Esophagus mucosa (tissue), 1 donor: ENCODE measurements at regions not wholly inside any gene's neighbourhood (a gene's known extent, or its start where the extent isn't known, plus 50 kb on each side); places are given as distances from the start of the nearest gene placed in this dataset.
A peak's percentile ranks its signal among the peaks of the same experiment; 100 is the strongest.

Experiments used
- ATAC-seq: fragments of 200-7000 bp; cut with Tn5 transposase; one replicate; pipeline ENCODE4 v1.9.1; 2020
- donor health status: DM: yes; HTN: yes; CAD: no.

DNA sequence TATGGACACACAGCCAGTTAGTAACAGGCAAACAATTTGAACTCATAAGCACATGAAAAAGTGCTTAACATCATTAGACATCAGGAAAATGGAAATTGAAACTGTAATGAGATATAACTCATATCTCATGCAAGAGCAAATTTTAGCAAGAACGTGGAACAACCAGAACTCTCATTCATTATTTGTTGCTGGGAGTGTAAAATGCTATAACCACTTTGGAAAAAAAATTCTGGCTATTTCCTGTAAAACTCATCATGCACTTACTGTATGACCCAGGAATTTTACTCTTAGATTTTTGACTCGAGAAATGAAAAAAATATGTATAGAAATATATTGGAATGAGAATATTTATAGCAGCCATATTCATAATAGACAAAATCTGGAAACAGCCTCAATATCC is 205.7 kb upstream of the PUM3 start:
- no peak for ATAC-seq

DNA sequence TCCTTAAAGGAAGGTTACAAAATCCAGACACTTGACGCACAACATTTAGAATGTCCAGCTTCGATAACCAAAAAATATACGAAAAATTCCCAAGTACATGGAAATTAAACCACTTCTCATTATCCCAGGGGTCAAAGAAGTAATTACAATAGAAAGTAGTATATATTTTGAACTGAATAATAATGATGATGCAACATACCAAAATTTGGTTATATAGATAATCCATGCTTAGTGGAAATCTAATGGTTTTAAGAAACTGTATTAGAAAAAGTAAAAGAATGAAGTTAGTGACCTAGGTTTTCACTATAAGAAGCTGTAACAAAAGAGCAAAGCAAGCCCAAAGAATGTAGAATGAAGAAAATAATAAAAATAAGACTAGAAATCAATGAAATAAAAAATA is 204.0 kb upstream of the PUM3 start:
- ATAC-seq, result no peak

DNA sequence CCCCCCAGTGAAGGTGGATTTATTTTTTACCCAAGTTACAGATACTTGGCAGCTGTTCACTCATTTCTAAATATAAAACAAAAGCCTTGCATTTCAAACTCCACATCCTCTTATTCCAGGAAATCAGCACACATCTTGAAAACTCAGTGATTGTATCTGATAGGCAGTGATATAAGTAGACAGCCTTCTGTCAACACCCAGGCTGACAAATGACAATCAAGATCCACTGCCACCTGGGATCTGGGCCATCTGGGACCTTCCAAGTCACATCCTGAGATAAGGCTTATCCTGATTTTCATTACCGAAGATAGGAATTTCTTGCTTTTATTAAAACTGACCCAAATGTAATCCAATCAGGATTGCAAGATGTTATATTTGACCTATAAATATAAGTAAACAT is 201.3 kb upstream of the PUM3 start:
- ATAC-seq, result no peak

DNA sequence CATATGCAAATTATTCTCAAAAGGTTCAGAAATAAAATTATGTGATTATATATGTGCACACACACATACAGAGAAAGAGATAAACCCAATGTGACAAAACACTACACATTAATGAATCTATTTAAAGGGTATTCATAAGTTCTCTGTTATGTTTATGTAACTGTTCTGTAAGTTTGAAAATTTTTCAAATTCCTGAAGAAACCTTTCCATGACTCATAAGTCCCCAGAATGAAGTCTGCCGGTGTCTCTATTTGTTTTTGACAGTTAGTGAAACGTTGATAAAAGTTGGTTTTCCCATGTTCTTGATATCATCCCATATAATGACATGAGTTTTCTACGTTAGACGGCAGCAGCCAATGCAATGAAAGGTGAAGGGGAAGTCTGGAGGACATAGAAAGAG is 199.5 kb upstream of the PUM3 start:
- no peak for ATAC-seq

DNA sequence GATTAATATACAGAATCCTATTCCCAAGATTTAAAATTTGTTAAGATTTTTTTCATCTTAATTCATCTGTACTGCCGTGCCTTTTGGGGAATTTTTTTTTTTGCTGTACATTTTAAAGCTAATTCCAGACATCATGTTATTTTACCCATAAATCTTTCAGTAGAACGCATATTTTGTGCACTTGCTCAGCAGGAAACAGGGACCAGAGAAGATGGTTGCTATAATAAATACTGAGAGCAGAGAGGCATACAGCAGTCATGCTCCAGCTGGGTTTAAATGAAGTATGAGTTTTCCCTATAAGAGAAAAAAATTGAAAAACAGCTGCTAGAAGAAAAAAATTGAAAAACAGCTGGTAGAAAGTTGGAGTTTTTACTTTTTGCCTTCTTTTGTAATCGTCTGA is 196.9 kb upstream of the PUM3 start:
- ATAC-seq, result no peak

DNA sequence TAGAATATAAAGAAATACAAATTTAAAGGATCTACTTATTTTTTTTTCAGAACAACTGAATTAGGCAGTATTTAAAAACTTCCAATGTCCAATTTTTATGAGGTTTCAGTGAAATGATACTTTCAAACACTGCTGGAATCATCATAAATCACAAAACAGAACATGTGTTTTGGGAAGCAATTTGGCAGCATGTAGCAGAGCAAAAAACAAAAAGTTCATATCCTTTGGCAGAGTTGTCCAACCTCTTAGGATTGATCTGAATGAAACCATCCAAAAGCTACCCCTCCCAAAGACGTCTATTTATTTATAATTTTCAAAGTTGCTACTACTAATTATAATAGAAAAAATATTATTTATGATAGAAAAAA is 192.4 kb upstream of the PUM3 start:
- ATAC-seq, result no peak

DNA sequence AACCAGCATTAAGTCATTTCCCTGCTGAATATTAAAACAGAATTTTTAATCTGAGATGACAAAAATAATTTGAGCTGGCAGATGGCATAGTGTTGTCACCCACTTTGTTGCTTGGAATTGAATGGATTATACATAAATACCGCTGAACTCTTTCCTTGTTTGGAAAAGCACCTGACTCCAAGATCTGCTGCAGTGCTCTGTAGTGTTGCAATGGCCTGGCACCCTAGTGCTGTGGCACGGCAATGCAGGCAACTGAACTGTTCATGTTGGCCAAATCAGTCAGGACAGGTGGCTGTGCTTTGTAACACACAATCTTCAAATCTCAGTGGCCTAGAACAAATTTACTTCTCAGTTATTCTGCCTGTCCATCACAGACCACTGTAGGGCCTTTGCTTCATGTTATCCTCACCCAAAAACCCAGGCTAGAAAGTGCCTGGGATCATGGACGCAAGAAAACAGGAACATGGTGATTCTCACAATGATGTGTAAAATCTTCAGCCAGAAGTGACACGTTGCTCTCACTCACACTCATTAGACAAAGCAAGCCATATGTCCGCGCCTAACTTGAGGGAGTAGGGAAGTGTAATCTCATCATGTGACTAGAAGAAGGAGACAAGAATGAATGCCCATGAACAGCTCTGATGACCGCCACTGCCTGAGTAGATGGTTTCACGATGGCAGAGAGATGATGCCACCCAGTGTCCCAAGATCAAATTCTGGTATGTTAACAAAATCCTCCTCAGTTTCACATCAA is 191.9 kb upstream of the PUM3 start:
- ATAC-seq, result no peak

DNA sequence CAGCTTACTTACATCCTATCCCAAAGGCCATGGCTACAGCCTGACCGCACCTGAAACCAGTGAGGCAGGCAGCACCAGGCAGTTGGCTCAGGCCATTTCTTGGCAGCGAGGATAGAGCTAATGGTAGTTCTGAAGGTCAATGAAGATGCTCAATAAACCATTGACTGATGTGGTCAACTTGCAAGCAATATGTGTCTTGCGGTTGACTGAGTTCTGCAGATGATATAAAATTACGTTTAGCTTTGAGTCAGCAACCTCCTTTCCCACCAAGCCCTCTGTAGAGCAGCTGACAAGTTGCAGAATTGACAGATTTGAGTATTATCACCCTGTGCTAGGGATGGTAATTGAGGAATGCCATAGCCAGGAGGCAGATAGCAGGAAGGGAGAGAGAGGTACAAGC is 189.0 kb upstream of the PUM3 start:
- ATAC-seq, result no peak

DNA sequence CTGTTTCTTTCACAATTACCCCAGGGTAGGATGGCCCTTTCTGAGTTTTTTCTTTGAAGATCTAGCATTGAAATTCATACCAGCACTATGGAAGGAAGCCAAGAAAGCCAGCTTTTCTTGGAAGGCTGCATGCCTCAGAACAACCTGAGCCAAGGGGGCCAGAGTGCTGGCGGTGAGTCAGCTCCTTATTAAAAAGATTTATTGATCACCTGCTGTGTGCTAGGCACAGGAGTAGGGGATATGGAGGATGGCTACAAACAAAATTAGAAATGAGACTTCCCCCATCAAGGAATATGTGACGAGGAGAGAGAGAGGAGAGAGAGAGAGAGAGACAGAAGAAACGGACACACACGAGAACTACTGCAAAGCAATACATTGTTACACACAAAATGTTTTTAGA is 184.6 kb upstream of the PUM3 start:
- no peak for ATAC-seq

DNA sequence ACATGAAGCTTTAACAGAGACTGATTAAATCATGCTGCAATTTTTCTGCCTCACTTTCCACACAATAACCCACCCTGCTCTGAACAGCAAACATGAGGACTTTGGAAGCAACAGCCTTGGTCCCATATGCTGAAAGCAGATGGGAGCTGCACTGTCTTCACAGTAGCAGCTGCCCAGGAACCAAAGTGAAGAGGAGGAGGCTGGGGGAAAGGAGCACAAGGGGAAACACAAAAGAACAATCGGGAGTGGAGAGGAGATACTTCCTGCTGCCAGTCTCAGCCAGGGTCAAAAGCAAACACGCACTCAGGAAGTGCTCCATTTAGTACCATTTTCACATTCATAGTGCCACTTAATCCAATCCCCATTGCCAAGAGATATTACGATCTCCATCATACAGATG is 183.3 kb upstream of the PUM3 start:
- no peak for ATAC-seq

DNA sequence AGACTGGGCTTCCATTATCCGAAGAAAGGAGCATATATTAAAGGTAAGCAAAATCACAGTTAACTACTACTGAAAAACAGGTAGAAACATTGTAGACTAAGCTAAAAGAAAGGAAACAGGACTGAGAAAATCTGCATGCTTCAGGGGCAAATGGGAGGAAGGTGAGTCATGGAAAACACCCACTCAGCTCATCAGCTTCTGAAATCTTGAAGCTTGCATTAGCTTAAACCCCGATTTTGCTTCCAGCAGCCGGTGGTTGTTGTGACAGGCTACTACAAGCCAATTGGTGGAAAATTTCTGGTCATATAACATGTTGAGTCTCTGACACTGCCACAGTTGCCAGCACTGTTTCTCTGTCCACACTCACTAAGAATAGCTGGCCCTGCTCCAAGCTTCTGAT is 179.6 kb upstream of the PUM3 start:
- peak; percentile 20 for ATAC-seq

DNA sequence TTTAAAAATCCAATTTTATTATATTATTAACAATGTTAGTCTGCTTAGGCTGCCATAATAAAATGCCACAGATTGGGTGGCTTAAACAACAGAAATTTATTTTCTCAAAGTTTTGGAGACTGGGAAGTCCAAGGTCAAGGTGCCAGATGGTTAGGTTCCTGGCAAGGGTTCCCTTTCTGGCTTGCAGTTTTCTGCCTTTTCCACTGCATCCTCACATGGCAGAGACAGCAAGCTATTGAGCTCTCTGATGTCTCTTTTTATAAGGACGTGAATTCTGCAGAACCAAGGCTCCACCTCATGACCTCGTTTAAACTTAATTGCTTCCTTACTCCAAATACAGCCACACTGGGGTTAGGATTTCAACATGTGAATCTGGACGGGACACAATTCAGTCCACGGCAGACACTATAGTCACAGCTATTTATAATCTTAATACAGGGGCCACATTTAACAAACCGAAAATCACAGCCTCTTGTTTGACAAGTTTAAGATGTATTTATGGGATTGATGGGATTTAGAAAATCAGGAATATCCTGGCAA is 174.9 kb upstream of the PUM3 start:
- no peak for ATAC-seq

DNA sequence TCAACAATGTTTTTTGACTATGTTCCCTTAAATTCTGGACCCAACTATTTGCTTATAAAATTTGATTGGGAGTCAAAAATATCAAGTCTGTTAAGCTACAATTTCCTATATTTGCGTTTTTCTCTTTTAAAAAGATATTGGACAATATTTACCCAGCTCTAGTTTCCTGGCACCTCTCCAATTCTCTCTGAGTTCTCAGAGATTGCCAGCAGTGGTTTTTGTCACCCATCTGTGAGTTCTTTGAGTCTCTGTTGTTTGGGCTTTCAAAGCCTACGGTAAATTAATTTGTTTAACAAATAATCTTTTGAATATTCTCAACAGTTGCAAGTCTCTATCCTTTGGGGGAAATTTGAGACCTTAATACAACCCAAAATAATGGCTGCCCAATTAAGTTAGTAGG is 174.2 kb upstream of the PUM3 start:
- ATAC-seq, result no peak

DNA sequence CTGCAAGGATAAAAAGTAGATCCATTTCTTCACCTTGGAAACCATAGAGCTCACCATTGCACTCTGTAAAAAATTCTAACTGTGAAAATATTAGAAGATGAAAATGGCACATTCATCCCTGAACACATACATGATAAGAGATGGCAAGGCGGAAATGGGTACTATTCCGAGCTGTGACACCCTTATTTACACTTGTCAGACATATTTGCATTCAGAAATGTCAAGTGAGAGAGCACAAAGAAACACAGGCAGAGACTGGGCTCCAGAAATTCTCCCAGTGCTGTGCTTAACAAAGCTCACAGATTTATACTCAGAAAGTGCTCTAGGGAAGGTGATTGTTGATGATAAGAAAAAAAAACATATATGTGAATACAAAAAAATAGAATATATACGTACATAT is 170.3 kb upstream of the PUM3 start:
- no peak for ATAC-seq

DNA sequence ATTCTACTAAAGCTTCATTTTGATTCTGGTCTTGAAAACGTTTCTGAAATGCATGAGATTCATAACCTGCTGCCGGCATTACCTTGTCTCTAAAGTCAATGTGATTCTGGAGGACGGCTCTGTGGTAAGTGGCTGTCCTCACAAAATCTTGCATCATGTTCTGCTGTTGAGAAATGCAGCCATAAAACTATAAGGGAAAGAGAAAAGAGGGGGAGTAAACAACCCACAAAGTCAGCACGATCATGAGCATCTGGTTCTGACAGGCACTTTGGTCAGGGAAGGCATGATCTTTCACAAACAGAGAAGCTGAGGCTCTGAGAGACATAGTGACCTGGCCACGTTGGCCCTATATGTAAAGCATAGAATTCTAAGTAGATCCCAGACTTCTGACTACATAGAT is 168.9 kb upstream of the PUM3 start:
- ATAC-seq, result no peak

DNA sequence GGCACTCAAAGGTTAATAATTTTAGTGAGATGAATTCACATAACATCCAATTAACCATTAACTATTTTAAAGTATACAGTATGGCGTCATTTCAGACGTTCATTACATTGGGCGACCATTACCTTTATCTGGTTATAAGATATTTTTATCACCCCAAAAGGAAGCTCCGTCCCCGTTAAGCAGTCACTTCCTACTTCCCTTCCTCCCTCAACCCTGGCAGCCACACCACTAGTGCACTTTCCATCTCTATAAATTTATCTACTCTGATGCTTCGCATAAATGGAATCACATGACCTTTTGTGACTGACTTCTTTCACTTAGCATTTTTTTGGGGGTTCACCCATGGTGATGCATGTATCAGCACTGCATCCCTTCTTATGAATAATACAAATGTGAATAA is 168.3 kb upstream of the PUM3 start:
- ATAC-seq, result no peak

DNA sequence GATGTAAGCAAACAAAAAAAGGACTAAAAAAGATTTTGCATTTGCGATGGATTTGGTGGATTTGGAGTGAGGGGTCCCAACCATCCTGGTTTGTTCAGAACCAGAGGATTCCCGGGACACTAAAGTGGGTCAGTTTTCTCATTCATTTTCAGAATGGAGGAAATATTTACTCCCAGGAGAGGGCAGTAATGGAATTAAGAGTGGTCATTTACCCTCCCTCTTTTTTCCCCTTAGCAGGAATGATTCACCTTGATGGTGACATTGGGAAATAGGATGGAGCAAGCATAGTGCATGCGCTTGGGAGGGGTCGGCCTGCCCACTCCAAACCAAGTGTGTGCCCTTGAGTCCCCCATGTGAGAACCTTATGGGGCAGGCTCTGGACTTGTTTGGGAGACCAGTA is 164.2 kb upstream of the PUM3 start:
- no peak for ATAC-seq

DNA sequence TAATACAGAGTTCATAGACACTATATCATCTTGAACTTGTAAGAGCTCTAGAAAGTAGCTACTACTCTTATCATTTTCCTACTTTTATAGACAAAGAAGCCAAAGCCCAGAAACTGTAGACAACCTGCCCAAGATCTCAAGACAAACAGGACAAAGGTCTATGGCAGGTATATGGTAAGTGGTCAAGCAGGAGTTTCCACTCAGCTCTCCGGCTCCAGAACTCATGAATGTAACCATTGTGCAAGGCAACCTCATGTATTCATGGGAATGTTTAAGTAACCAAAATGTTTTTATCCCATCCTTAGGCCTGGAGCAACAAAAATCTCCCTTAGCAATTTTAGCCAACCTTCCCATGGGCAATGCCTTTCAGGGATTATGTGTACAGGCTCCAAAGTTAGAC is 163.4 kb upstream of the PUM3 start:
- ATAC-seq, result no peak

DNA sequence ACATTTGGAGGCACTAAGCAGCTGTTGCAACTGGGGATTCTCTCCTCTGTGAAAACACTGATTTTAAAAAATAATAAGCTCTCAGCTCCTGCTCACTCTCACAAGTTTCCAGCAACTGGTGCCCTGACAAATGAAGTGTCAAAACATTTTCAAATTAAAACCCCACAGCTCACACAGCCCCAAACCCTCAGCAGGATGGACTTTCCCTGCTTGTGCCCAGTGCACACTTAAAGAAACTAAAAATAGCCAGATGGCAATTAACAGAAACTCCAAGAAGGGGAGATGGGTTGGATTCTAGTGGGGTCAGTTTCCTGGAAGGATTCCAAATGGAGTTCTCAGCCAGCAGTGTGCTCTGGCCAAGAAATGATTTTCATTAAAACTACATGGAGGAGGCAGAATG is 163.0 kb upstream of the PUM3 start:
- no peak for ATAC-seq

DNA sequence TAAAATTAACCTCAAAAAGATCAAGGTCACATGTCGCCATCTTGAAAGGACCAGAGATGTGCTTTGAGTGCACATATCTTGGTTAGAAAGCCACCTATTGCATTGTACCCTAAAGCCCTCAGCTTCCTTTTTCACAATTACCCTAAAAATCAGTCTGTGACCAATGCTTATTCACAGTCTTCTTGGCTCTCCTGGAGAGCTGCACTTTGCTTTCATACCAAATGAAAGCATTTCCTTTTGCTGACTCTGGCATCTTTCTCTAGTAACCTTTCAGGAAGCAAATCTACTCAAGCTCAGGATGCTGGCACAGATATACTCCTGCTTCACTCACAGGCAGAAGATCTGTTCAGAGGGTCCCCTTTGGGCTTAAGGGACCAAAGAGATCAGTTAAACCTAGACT is 160.7 kb upstream of the PUM3 start:
- ATAC-seq, result no peak

DNA sequence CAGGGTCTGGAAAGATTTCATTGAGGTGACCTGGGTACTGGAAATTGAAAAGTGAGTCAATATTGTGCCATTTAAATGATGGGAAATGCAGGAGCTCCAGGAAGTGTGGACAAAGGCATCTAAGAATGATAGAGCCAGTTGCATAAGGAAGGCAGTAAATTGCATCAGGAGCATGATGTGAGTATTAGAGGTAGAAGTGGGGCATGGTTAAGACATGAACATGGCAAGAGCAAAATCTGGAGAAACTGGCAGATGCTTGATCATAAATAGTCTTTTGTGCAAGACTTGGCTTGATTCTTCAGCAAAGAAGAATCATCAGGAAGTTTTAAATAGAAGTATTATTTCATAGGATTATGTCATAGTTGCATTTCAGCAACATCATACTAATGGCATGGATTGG is 157.4 kb upstream of the PUM3 start:
- ATAC-seq, result peak; percentile 43

DNA sequence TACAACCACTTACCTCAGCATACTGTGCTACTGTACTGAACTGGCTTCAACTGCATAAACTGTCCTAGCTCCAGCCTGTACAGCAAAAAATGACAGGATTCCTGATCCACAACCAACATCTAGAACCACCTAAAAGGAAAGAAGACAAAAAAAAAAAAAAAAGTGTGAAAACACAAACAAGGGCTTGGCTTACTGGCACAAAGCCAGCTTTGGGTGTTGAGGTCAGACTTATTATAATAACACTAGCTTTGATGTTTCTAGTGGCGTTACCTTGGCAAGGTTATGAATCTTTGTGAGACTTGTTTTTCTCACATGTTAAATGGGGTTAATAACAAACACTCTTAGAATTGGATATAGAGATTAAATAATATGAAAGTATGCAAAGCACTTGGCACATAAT is 148.5 kb upstream of the PUM3 start:
- no peak for ATAC-seq

DNA sequence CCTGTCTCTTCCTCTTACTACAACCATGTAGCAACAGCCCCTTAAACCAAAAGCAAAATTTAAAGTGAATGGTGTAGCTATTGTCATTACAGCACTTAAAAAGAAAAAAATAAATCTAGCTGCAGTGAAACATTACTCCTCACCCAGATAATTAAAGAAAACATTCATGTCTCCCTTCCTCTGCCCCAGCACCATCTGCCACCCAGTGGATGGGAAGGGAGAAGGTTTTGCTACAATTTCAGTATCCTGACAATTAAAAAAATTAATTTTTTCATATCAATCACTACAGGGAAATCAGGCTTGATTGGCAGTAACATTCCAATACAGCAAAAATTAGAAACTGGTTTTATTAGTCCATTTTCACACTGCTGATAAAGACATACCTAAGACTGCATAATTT is 147.4 kb upstream of the PUM3 start:
- no peak for ATAC-seq

DNA sequence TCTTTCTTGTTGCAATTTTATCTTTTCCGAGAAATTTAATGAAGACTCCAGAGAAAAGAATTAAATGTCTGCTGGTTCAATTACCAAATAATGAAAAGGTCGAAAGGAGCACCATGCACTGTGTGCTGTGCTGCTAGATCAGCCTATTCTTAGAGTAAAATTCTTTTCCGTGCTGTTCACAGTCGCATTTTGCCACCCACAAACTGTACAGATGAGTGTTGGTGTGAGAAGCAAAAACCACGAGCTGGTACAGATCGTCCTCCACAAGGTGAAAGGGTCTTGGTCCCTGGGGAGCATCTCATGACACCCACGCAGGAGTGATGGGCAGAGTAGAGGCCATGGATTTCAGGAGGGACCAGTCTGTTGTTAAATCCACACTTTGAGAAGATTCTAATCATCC is 143.8 kb upstream of the PUM3 start:
- ATAC-seq, result no peak

DNA sequence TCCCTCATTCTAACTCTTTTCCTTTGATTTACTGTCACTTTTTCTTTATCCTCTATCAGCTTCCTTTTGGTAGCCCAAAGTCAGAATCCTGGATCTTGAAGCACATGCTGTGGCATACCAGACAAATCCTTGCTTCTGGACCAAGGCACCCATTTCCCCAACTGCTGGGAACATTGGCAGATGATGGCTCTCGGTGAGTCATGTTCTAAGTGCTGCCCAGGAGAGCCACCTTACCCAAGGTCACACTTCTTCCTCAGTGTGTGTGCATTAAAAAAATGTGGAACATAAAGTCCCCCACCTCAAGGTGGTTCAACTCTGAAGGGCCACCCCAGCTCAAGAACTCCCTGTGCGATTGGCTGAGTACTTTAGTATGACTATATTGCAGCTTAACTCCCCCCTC is 141.4 kb upstream of the PUM3 start:
- no peak for ATAC-seq
